Nephron progenitor cell (in vitro differentiated cells): ENCODE measurements at regions not wholly inside any gene's neighbourhood (a gene's known extent, or its start where the extent isn't known, plus 50 kb on each side); places are given as distances from the start of the nearest gene placed in this dataset.

Experiments used
- DNase-seq: peaks from one replicate; pipeline ENCODE4 v3.0.0; 2021
- H3K27ac Mint-ChIP-seq: 2 replicates; pipeline ENCODE4 v1.8.0; 2021; ENCODE audit warnings: mild to moderate bottlenecking, moderate library complexity, mixed read lengths
- H3K27me3 Mint-ChIP-seq: 2 replicates; pipeline ENCODE4 v1.8.0; 2021; ENCODE audit warnings: mild to moderate bottlenecking, low read depth, mixed read lengths; ENCODE audit not compliant: poor library complexity
- H3K36me3 Mint-ChIP-seq: 2 replicates; pipeline ENCODE4 v1.8.0; 2021; ENCODE audit warnings: low read depth, mixed read lengths
- H3K4me1 Mint-ChIP-seq: 2 replicates; pipeline ENCODE4 v1.8.0; 2021; ENCODE audit warnings: mixed read lengths
- H3K4me3 Mint-ChIP-seq: 2 replicates; pipeline ENCODE4 v1.8.0; 2021; ENCODE audit warnings: mild to moderate bottlenecking, moderate library complexity, mixed read lengths
- H3K9me3 Mint-ChIP-seq: 2 replicates; pipeline ENCODE4 v1.8.0; 2021; ENCODE audit warnings: mild to moderate bottlenecking, moderate library complexity, mixed read lengths
- CTCF ChIP-seq: fragments of 200-600 bp; sonication (generic); IDR thresholded peaks from 2 replicates; pipeline ENCODE4 v1.5.0; 2021; ENCODE audit warnings: antibody characterized with exemption

GRCh38 chr21:20515446-20515845 is 482.8 kb upstream of the NCAM2 start:
- H3K27me3 Mint-ChIP-seq = peaks cover 2% of the 10 kb centered on the region
- DNase-seq = no peak
- no peak for TF ChIP-seq CTCF
- H3K9me3 Mint-ChIP-seq = peaks cover 3% of the 10 kb centered on the region
- H3K36me3 Mint-ChIP-seq = no peaks in the 10 kb centered on the region
- H3K4me3 Mint-ChIP-seq = no peak overlapping the region
- H3K27ac Mint-ChIP-seq = no peak overlapping the region
- H3K4me1 Mint-ChIP-seq = no peaks in the 10 kb centered on the region

- no peak for DNase-seq
- Mint-ChIP-seq H3K27me3 (no peaks in the 10 kb centered on the region), H3K9me3 (no peaks in the 10 kb centered on the region), H3K4me1 (no peaks in the 10 kb centered on the region), H3K4me3 (no peak overlapping the region), H3K27ac (no peak overlapping the region), H3K36me3 (no peaks in the 10 kb centered on the region)
- no peak for TF ChIP-seq CTCF
Measured at GRCh38 chr21:20519076-20519475, 479.1 kb upstream of the NCAM2 start.

DNA sequence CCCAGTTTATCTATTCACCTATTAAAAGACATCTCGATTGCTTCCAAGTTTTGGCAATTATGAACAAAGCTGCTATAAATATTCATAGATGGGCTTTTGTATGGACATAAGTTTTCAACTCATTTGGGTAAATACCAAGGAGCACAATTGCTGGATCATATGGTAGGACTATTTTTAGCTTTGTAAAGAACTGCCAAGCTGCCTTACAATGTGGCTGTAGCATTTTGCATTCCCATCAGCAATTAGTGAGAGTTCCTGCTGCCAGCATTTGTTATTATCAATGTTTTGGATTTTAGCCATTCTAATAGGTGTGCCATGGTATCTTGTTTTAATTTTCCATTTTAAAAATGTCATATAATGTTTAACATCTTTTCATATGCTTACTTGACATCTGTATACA is 475.6 kb upstream of the NCAM2 start:
- DNase-seq = no peak
- no peak overlapping the region for H3K4me3 Mint-ChIP-seq
- no peak overlapping the region for H3K27ac Mint-ChIP-seq
- peaks cover 3% of the 10 kb centered on the region for H3K4me1 Mint-ChIP-seq
- no peak for TF ChIP-seq CTCF
- no peaks in the 10 kb centered on the region for H3K36me3 Mint-ChIP-seq
- no peaks in the 10 kb centered on the region for H3K9me3 Mint-ChIP-seq
- H3K27me3 Mint-ChIP-seq = no peaks in the 10 kb centered on the region

- H3K27ac Mint-ChIP-seq = peak overlapping the region; percentile 15
Measured at GRCh38 chr21:20523191-20523590, 475.0 kb upstream of the NCAM2 start.

GRCh38 chr21:20527731-20528460 is 470.3 kb upstream of the NCAM2 start:
- DNase-seq = no peak
- H3K27me3 Mint-ChIP-seq = no peaks in the 10 kb centered on the region
- H3K27ac Mint-ChIP-seq = no peak overlapping the region
- H3K4me1 Mint-ChIP-seq = peaks cover 6% of the 10 kb centered on the region
- H3K36me3 Mint-ChIP-seq = no peaks in the 10 kb centered on the region
- no peak overlapping the region for H3K4me3 Mint-ChIP-seq
- TF ChIP-seq CTCF = no peak
- no peaks in the 10 kb centered on the region for H3K9me3 Mint-ChIP-seq

More at GRCh38 chr21:20523191-20523590, 475.0 kb upstream of the NCAM2 start:
- Mint-ChIP-seq H3K9me3 (no peaks in the 10 kb centered on the region), H3K36me3 (no peaks in the 10 kb centered on the region), H3K27me3 (no peaks in the 10 kb centered on the region), H3K4me1 (peaks cover 6% of the 10 kb centered on the region), H3K4me3 (no peak overlapping the region)
- no peak for TF ChIP-seq CTCF
- no peak for DNase-seq

GRCh38 chr21:20537130-20537529 is 461.1 kb upstream of the NCAM2 start:
- Mint-ChIP-seq H3K36me3 (no peaks in the 10 kb centered on the region), H3K4me1 (no peaks in the 10 kb centered on the region), H3K9me3 (no peaks in the 10 kb centered on the region), H3K4me3 (no peak overlapping the region), H3K27me3 (peaks cover 7% of the 10 kb centered on the region), H3K27ac (no peak overlapping the region)
- no peak for TF ChIP-seq CTCF
- DNase-seq = no peak
